OCI-LY7 (cell line): ENCODE measurements at regions not wholly inside any gene's neighbourhood (a gene's known extent, or its start where the extent isn't known, plus 50 kb on each side); places are given as distances from the start of the nearest gene placed in this dataset.

Experiments used
- CTCF ChIP-seq: fragments of 200-600 bp; sonication (generic); conservative IDR thresholded peaks from 2 replicates; pipeline ENCODE4 v1.5.1; 2014; ENCODE audit warnings: mild to moderate bottlenecking, antibody characterized with exemption, low read length, moderate library complexity, mixed read lengths
- EZH2phosphoT487 ChIP-seq: fragments of 200-600 bp; sonication (generic); IDR thresholded peaks from 2 replicates; pipeline ENCODE4 v1.6.1; 2018; ENCODE audit warnings: low read depth, borderline replicate concordance, mild to moderate bottlenecking, mixed run types, antibody characterized with exemption, low read length, moderate library complexity, mixed read lengths

DNA sequence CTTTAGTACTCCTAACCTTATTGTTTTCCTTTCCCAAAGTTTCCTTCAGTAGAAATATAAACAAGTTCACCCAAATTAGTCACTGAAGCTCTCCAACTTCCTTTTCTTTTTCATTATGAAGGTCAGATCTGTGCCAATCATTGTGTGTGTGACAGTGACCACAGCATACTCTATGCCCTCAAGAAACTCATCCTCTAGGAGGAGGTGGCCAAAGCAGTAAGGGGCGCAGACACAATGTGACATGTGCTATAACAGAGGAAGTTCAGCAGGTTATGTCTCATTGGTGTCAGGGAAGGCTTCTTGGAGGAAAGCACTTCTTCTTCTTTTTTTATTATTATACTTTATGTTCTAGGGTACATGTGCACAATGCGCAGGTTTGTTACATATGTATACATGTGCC is 60.0 kb upstream of the PSME4 start:
- no peak for TF ChIP-seq CTCF
- no peak for TF ChIP-seq EZH2phosphoT487
